GM23338 (cell line): ENCODE measurements at regions not wholly inside any gene's neighbourhood (a gene's known extent, or its start where the extent isn't known, plus 50 kb on each side); places are given as distances from the start of the nearest gene placed in this dataset.

Experiments
- CTCF ChIP-seq, 2 experiments: fragments of 200-600 bp in 1 of 2; sonication (generic) in 1 of 2; conservative IDR thresholded peaks; 2 replicates each; pipeline versions ENCODE4 v1.5.1 to v1.6.1; 2016 to 2017; ENCODE audit warnings: antibody characterized with exemption in 2 of 2, low read depth in 2 of 2, mild to moderate bottlenecking in 2 of 2, moderate library complexity in 1 of 2
- ETS1 ChIP-seq: IDR thresholded peaks from 2 replicates; pipeline ENCODE4 v1.6.1; 2016; ENCODE audit warnings: antibody characterized with exemption
- EZH2 ChIP-seq: fragments of 200-600 bp; sonication (generic); IDR thresholded peaks from one replicate; pipeline ENCODE4 v1.8.0; 2017; ENCODE audit warnings: antibody characterized with exemption, mild to moderate bottlenecking, low read depth; ENCODE audit not compliant: unreplicated experiment
- EZH2phosphoT487 ChIP-seq: fragments of 200-600 bp; sonication (generic); IDR thresholded peaks from one replicate; pipeline ENCODE4 v1.8.1; 2018; ENCODE audit warnings: antibody characterized with exemption; ENCODE audit not compliant: unreplicated experiment
- JUNB ChIP-seq: IDR thresholded peaks from one replicate; pipeline ENCODE4 v1.6.1; 2016; ENCODE audit warnings: antibody characterized with exemption; ENCODE audit not compliant: unreplicated experiment
- POLR2AphosphoS5 ChIP-seq: IDR thresholded peaks from 2 replicates; pipeline ENCODE4 v1.6.1; 2016; ENCODE audit warnings: antibody characterized with exemption, low read depth

- TF ChIP-seq CTCF (conservative IDR thresholded peaks at IDR 0.05; ENCODE audit: low read depth in 2 of 2) (no peak), EZH2 (no peak), POLR2AphosphoS5 (no peak), ETS1 (no peak), JUNB (no peak), EZH2phosphoT487 (no peak)
Observed at GRCh38 chr1:21362096-21362495, 71.8 kb upstream of the ECE1 start.
